Activated CD8-positive, alpha-beta memory T cell treated with anti-CD3 and anti-CD28 coated beads for 24 hours (primary cell): ENCODE measurements at regions not wholly inside any gene's neighbourhood (a gene's known extent, or its start where the extent isn't known, plus 50 kb on each side); places are given as distances from the start of the nearest gene placed in this dataset.
"Not testable (repeated sequence)": the region's sequence is repeated elsewhere in the genome, so short reads cannot be mapped to it uniquely, and the experiment has no call there.

ENCODE experiments used
- DNase-seq: peaks from one replicate; pipeline ENCODE4 v3.0.0-alpha.2; 2020

DNA sequence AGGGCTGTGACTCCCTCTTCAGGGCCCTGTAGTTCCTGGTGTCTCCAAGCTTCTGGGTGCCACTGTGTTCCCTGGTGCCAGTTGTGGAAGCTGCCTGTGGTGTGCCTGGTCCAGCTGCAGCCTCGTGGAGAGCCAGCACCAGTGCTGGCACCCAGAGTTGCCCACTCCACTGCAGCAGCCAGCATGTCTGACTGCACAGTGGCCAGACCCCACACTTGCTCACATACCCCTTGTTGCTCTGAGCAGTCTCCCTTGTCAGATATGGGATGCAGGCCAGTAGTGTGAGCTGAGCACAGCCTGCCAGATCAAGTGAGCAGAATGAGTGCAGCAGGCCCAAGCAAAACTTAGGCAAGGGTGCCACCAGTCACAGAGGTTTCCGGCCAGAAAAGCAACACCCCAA is 108.6 kb downstream of the ZMAT1 start:
- DNase-seq, result no peak

DNA sequence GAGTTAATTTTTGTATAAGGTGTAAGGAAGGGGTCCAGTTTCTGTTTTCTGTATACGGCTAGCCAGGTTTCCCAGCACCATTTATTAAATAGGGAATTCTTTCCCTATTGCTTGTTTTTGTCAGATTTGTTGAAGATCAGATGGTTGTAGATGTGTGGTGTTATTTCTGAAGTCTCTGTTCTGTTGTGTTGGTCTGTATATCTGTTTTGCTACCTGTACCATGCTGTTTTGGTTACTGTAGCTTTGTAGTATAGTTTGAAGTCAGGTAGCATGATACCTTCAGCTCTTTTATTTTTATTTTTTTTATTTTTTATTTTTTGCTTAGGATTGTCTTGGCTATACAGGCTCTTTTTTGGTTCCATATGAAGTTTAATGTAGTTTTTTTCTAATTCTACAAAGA is 114.1 kb downstream of the ZMAT1 start:
- not testable (repeated sequence) for DNase-seq

DNA sequence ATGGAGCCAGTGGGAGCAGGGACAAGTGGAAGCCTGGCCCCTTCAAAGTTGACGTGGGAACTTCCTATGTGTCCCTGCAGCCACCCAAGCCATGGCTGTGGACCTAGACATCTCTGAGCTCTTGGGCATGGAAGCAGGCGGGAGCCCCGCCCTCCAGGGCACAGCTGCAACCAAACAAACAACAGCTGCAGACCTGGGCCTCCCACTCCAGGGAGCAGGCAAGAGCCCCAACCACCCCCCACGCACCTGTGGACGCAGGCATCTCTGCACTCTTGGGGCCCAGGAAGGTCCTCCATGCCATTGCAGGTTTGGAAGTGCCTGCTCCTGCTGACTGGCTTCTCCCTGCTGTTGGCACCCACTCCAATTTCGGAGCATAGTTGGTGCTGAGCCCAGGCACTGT is 118.6 kb downstream of the ZMAT1 start:
- no peak for DNase-seq

DNA sequence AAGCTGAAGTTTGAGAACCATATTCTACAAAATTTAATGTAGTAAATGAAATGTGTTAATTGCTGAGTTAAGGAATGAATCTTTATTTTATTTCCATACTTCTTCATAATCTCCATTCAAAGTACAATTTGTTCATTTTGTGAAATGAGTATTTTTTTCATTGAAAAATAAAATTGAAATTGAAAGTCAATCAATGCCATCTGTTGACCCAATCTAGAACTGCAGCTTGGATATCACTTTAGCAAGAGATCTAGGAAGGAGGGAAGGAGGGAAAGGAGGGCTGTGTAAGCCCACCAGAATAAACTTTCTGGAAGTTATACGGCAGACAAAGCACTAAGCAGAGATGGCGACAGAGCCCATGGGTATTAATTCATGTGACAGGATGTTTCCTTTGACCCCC is 128.4 kb downstream of the ZMAT1 start:
- no peak for DNase-seq

DNA sequence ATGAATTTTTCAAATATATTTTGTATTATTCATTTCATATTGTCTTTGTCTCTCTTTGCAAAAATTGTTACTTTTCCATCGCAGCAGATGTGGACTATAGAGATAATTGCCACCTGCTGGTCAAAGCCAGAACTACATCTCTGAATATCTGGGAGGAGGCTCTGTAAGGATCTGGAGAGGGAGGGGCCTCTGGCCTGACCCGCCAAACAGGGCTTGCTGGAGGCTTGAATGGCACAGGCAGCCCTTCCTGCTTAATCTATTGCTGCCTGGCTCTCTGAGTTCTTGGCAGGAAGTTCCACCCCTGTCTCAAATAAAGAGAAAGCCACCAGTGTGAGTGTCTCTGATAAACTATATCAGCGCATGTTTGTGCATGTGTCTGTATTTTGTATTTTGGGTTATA is 132.4 kb downstream of the ZMAT1 start:
- peak; percentile 83 for DNase-seq

DNA sequence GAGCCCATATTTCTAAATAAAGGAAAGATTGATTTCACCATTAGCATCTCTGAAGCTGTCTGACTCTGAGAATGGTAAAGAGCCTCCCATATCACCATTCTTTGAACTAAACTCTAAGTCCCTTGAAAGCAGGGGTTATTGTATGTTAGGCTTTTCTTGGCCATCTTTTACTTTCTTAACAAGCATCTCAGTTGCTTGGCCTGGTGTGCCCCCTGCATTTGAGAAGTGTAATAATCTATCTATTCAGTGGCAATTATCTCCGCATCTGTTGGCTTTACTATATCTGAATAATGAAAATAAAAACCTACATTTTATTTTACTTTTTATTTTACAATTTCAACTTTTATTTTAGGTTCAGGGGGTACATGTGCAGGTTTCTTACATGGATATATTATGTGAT is 128.3 kb upstream of the ARMCX2 start:
- no peak for DNase-seq

DNA sequence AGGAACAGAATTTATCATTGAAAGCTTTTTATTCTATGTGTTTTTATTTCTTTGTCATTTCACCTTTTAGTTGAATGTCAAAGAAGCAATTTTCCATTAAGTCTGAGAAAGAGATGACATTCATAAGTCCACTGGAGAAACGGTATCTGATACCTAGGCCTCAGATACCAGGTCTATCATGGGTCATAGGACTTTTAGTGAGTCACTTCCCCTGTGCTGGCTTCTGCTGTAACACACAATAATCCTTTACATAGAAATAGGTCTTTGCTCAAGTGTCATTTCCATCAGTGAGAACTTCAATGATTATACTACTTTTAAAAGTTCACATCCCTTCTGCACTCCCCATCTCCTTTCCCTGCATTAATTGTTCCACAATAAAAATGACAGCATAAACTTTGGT is 125.5 kb upstream of the ARMCX2 start:
- DNase-seq, result no peak

DNA sequence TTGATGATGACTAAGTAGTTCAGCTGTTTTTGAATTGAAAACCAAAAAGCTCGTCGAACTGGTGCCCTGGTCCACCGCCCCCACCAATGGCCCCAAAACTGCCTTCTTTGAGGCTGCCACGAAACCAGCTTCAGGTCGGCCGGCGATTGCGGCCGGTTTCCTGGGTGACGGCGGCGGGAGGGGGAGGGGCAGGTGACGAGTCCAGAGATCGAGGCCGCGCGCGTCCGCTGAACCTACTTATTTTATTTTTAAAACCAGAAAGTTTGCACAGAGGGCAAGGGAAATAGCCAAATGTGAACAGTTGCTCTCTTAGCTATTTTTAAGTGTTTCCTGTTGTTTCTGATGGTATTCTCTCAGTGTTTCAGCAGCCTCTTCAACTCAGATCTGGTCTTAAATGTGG is 120.8 kb upstream of the ARMCX2 start:
- not testable (repeated sequence) for DNase-seq

DNA sequence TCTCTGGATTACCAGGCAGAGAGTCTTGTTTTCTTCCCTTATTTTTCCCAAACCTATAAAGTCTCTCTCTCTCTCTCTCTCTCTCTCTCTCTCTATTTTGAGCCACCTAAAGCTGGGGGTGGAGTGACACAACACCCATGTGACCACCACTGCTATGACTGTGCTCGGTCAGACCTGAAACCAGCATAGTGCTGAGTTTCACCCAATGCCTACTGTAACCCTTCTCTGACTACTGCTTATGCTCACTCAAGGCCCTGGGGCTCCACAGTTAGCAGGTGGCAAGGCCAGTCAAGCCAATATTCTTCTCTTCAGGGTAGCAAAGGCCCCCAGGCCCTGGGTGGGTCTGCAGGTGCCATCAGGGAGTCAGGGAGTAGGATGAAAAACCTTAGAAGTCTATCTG is 114.7 kb upstream of the ARMCX2 start:
- DNase-seq, result no peak

DNA sequence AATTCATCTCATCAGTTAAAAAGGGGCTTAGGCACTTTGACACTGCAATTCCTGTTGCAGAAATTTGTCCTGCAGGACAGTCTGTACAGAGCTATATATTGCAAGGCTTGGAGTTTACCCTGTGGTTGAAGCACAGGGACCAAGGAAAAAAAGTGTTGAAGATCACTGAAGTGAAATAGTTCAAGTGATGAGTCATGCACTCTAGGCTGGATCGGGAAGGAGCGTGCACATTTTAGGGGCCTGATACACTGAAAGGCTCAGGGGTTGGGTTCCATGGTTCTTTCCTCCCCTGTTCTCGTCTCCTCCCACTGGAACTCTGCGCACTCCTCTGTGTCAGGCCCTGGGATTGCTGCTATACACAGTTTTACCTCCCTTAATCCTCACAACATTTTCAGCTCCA is 104.9 kb upstream of the ARMCX2 start:
- DNase-seq, result no peak

DNA sequence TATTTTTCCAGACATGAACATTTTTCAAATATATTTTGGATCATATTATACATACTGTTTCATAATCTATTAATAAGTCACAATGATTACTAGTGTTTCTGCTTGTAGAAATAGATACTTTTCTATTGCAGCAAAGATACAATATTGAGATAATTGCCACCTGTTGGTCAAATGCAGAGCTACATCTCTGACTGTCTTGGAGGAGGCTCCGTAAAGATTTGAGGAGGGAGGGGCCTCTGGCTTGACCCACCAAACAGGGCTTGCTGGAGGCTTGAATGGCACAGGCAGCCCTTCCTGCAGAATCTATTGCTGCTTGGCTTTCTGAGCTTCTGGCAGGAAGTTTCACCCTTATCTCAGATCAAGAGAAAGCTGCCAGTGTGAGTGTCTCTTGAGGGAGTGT is 99.3 kb upstream of the ARMCX2 start:
- DNase-seq, result no peak

DNA sequence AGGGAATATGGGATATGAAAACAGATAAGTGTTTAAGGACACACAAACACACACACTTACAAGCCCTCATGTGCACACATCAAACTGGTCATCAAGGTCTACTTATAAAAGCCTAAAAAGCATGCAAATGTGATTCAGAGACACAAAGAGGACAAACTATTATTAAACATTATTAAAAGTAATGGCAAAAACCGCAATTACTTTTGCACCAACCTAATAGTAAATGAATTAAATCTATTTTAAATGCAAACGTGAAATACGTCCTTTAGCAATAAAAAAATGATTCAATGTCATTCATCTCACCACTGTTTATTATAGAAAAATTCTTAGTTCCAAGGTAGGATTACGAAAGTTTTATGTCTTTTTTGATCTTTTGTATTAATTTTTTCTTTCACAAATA is 91.1 kb upstream of the ARMCX2 start:
- DNase-seq, result no peak

DNA sequence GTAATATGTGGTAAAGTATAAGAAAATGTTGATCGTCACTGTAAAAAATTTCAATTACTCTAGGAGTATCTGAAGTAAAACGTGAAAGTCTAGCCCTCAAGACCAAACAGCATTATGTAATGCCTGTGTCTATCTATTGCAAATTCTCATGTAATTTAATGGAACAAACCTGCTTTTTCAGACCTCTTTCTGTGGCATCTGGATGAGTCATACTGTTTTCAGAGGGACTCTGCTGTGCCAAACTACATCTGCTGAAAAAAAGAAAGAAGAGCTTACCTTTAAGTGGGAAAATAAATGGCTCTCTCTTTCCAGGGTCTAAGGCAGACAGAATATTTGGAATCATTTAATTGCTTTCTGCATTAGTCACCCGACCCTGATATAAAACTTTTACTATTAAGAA is 89.8 kb upstream of the ARMCX2 start:
- DNase-seq, result no peak

DNA sequence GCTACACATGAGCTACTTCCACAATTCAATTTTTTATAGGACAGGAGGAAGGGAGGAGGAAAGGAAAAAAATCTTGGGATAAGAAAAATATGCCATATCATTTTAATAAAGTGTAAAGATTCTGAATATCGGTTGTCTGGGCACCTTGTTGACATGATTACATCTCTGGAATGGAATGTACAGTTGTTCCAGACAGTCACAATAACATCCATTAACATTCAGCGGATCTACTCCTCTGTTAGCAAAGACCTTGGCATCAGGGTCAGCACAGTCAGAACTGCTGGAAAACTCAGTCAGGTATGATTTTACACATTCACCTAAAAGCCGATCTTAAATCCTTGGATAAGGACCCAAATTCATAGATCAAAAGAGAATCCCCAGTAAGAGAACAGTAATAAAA is 85.4 kb upstream of the ARMCX2 start:
- no peak for DNase-seq

DNA sequence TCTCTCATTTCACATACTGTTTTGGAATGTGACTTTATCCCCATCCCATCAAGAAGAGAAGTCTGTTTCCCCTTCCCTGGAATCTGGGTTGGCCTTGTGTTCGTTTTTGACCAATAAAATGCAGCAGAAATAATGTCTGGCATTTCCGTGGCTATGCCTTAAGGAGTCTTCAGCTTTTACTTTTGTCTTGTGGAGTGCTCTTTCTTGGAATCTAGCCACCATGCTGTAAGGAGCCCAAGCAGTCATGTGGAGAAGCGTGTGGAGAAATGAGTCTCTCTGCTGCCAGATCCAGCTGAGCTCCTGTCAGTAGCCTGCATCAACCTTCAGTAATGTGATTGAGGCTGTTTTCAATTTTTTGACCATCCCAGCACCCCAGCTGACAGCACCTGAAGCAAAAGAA is 84.4 kb upstream of the ARMCX2 start:
- DNase-seq, result no peak

DNA sequence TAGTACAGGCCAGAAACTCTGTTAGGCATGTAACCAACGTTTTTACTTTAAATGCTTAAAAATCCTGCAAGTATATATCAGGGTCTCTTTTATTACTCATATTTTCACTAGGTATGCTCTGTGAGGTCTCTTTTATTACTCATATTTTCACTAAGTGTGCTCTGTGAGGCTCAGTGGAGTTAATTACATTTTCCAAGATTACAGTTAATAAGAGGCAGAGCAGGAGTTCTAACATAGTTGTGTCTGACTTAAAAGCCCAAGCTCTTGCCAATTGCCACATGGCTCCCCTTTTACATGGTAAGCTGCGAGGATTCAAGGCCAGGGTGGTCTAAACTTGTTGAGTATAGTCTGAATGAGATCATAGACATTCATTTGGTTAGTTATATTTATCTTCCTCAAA is 81.0 kb upstream of the ARMCX2 start:
- no peak for DNase-seq

DNA sequence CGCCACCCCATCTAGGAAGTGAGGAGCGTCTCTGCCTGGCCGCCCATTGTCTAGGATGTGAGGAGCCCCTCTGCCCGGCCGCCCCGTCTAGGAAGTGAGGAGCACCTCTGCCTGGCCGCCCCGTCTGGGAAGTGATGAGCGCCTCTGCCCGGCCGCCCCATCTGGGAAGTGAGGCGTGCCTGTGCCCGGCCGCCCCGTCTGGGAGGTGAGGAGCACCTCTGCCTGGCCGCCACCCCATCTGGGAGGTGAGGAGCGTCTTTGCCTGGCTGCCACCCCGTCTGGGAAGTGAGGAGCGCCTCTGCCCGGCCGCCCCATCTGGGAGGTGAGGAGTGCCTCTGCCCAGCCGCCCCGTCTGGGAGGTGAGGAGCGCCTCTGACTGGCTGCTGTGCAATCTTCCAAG is 79.2 kb upstream of the ARMCX2 start:
- not testable (repeated sequence) for DNase-seq

DNA sequence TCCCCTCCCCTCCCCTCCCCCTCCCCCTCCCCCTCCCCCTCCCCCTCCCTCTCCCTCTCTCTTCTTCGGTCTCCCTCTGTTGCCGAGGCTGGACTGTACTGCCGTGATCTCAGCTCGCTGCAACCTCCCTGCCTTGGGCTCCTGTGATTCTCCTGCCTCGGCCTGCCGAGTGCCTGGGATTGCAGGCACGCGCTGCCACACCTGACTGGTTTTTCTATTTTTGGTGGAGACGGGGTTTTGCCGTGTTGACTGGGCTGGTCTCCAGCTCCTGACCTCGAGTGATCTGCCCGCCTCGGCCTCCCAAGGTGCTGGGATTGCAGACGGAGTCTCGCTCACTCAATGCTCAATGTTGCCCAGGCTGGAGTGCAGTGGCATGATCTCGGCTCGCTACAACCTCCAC is 78.8 kb upstream of the ARMCX2 start:
- DNase-seq, result not testable (repeated sequence)

DNA sequence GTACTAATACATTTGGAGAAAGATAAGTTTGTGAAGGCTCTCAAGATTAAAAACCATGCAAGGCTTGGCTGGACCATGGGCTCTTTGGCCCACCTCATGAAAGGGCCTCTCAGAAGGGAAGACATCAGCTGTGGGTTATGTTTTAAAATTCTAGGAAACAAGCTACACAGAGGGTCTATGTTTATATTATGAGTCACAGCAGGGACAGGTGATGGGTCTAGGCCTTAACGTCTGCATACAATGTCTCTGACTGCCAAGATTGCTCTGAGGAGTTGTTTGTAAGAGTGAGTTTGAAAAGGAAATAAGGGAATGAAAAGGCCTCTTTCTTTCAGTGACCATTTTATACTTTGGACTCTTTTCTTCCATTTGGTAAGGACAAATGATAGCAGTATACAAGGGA is 77.0 kb upstream of the ARMCX2 start:
- no peak for DNase-seq

DNA sequence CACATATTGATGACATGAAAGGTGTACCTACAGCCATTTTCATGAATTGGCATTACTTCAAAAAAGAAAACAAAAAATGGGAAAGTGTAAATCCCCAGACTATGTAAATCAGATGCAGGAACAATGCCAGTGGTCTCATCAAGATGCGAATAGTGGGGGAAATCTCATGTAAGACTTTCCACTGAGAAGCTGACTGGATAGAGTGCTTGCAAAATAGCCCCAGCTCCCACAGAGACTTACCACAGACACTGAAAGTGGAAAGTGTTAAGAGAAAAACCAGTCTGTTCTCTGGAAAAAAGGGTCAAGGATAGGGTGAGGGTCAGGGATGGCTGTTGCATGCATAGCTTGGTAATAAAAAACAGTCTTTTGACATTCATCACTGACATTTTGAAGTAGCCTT is 73.2 kb upstream of the ARMCX2 start:
- DNase-seq, result no peak

DNA sequence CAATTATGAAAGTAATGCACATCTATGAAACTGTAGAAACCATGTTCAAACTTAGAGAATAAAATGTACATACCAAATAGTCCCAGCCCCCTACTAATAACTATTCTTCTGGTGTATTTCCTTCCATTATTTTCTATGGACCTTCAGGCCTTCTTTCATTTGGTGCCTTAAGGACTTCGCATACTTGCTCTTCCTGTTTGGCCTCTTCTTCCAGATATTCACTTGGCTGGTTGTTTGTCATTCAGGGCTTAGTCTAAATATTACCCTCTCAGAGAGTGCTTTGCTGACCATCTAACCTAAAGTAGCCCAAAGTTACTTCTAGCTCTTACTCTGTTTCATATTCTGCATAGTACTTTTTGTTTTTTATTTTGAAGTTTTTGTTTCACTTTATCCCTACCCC is 70.3 kb upstream of the ARMCX2 start:
- DNase-seq, result no peak
